GM10266 (cell line): ENCODE measurements at regions not wholly inside any gene's neighbourhood (a gene's known extent, or its start where the extent isn't known, plus 50 kb on each side); places are given as distances from the start of the nearest gene placed in this dataset.

Experiments used
- DNase-seq: peaks from one replicate; pipeline ENCODE4 v3.0.0; 2012; ENCODE audit errors: extremely low spot score
- CTCF ChIP-seq: IDR thresholded peaks from 2 replicates; pipeline ENCODE4 v1.5.1; 2012; ENCODE audit warnings: mild to moderate bottlenecking, low read depth; ENCODE audit not compliant: control insufficient read depth, insufficient read depth; ENCODE audit errors: missing control alignments

GRCh38 chr2:125167152-125167551, 1142.1 kb downstream of the CNTNAP5 start:
- no peak for TF ChIP-seq CTCF
- no peak for DNase-seq

- no peak for DNase-seq
- no peak for TF ChIP-seq CTCF
Measured at GRCh38 chr2:125167820-125168219, 1142.7 kb downstream of the CNTNAP5 start.

- no peak for TF ChIP-seq CTCF
- DNase-seq = no peak
Measured at GRCh38 chr2:125168442-125168841, 1143.4 kb downstream of the CNTNAP5 start.

GRCh38 chr2:125169022-125169763, 1144.1 kb downstream of the CNTNAP5 start:
- no peak for TF ChIP-seq CTCF
- DNase-seq = no peak

- TF ChIP-seq CTCF = no peak
- DNase-seq = no peak
Measured at GRCh38 chr2:125169764-125170146, 1144.7 kb downstream of the CNTNAP5 start.

- TF ChIP-seq CTCF = no peak
- no peak for DNase-seq
Measured at GRCh38 chr2:125172181-125172580, 1147.1 kb downstream of the CNTNAP5 start.

- no peak for TF ChIP-seq CTCF
- no peak for DNase-seq
Measured at GRCh38 chr2:125175415-125175814, 1150.3 kb downstream of the CNTNAP5 start.
